Osteocyte (in vitro differentiated cells): ENCODE measurements at regions not wholly inside any gene's neighbourhood (a gene's known extent, or its start where the extent isn't known, plus 50 kb on each side); places are given as distances from the start of the nearest gene placed in this dataset.

Experiments
- DNase-seq: peaks from one replicate; pipeline ENCODE4 v3.0.0; 2021; ENCODE audit warnings: mixed read lengths; ENCODE audit not compliant: unreplicated experiment; ENCODE audit errors: extremely low spot score
- H3K27ac Mint-ChIP-seq: one replicate; pipeline ENCODE4 v1.8.0; 2021; ENCODE audit warnings: mild to moderate bottlenecking, mixed read lengths; ENCODE audit not compliant: unreplicated experiment
- H3K27me3 Mint-ChIP-seq: one replicate; pipeline ENCODE4 v1.8.0; 2021; ENCODE audit warnings: mixed read lengths; ENCODE audit not compliant: unreplicated experiment
- H3K36me3 Mint-ChIP-seq: one replicate; pipeline ENCODE4 v1.8.0; 2021; ENCODE audit warnings: mixed read lengths; ENCODE audit not compliant: unreplicated experiment
- H3K4me1 Mint-ChIP-seq: one replicate; pipeline ENCODE4 v1.8.0; 2021; ENCODE audit warnings: mixed read lengths; ENCODE audit not compliant: unreplicated experiment
- H3K4me3 Mint-ChIP-seq: one replicate; pipeline ENCODE4 v1.8.0; 2021; ENCODE audit warnings: mild to moderate bottlenecking, moderate library complexity, mixed read lengths; ENCODE audit not compliant: unreplicated experiment
- H3K9me3 Mint-ChIP-seq: one replicate; pipeline ENCODE4 v1.8.0; 2021; ENCODE audit warnings: mixed read lengths; ENCODE audit not compliant: unreplicated experiment
- TF ChIP-seq, protein P1 (sequence below): fragments of 200-600 bp; sonication (generic); IDR thresholded peaks from 2 replicates; pipeline ENCODE4 v1.5.0; 2021; ENCODE audit warnings: antibody characterized with exemption, mild to moderate bottlenecking, moderate library complexity

GRCh38 chr13:86932776-86933334 is 738.3 kb upstream of the SLITRK5 start:
- H3K9me3 Mint-ChIP-seq = no peaks in the 10 kb centered on the region
- no peaks in the 10 kb centered on the region for H3K27me3 Mint-ChIP-seq
- H3K4me3 Mint-ChIP-seq = no peak overlapping the region
- H3K36me3 Mint-ChIP-seq = no peaks in the 10 kb centered on the region
- TF ChIP-seq, protein P1, sequence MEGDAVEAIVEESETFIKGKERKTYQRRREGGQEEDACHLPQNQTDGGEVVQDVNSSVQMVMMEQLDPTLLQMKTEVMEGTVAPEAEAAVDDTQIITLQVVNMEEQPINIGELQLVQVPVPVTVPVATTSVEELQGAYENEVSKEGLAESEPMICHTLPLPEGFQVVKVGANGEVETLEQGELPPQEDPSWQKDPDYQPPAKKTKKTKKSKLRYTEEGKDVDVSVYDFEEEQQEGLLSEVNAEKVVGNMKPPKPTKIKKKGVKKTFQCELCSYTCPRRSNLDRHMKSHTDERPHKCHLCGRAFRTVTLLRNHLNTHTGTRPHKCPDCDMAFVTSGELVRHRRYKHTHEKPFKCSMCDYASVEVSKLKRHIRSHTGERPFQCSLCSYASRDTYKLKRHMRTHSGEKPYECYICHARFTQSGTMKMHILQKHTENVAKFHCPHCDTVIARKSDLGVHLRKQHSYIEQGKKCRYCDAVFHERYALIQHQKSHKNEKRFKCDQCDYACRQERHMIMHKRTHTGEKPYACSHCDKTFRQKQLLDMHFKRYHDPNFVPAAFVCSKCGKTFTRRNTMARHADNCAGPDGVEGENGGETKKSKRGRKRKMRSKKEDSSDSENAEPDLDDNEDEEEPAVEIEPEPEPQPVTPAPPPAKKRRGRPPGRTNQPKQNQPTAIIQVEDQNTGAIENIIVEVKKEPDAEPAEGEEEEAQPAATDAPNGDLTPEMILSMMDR = no peak
- peaks cover 5% of the 10 kb centered on the region for H3K4me1 Mint-ChIP-seq
- no peak for DNase-seq
- H3K27ac Mint-ChIP-seq = no peak overlapping the region

DNA sequence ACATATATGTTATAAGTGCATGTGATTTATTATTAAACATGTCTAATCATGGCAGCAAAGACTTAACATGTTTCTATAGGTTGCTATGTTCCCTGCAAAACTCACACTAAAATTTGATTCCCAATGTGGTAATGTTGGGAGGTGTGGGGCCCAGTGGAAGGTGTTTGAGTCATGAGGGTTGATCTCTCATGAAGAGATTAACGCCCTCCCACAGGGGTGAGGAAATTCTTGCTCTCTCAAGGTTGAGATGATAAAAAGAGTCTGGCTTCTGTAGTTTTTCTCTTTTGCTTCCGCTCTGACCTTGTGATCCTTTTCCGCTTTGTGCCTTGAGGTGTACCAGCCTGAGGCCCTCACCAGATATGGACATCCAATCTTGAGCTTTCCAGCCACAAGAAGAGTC is 737.5 kb upstream of the SLITRK5 start:
- H3K36me3 Mint-ChIP-seq = no peaks in the 10 kb centered on the region
- no peak overlapping the region for H3K4me3 Mint-ChIP-seq
- H3K9me3 Mint-ChIP-seq = no peaks in the 10 kb centered on the region
- peaks cover 5% of the 10 kb centered on the region for H3K4me1 Mint-ChIP-seq
- no peak overlapping the region for H3K27ac Mint-ChIP-seq
- H3K27me3 Mint-ChIP-seq = no peaks in the 10 kb centered on the region
- TF ChIP-seq, protein P1 = no peak
- DNase-seq = no peak

- no peak for DNase-seq
- Mint-ChIP-seq H3K27me3 (no peaks in the 10 kb centered on the region), H3K4me3 (no peak overlapping the region), H3K9me3 (no peaks in the 10 kb centered on the region), H3K4me1 (peaks cover 5% of the 10 kb centered on the region), H3K36me3 (no peaks in the 10 kb centered on the region), H3K27ac (no peak overlapping the region)
- TF ChIP-seq, protein P1 = no peak
Measured at GRCh38 chr13:86937316-86937715, 733.9 kb upstream of the SLITRK5 start.

GRCh38 chr13:86945584-86945983 is 725.6 kb upstream of the SLITRK5 start:
- Mint-ChIP-seq H3K4me3 (no peak overlapping the region), H3K27me3 (no peaks in the 10 kb centered on the region), H3K4me1 (no peaks in the 10 kb centered on the region), H3K36me3 (no peaks in the 10 kb centered on the region), H3K27ac (no peak overlapping the region), H3K9me3 (no peaks in the 10 kb centered on the region)
- TF ChIP-seq, protein P1 = no peak
- no peak for DNase-seq

- no peak overlapping the region for H3K27ac Mint-ChIP-seq
- no peak for DNase-seq
- no peak overlapping the region for H3K4me3 Mint-ChIP-seq
- no peaks in the 10 kb centered on the region for H3K9me3 Mint-ChIP-seq
- H3K27me3 Mint-ChIP-seq = no peaks in the 10 kb centered on the region
- no peaks in the 10 kb centered on the region for H3K36me3 Mint-ChIP-seq
- no peaks in the 10 kb centered on the region for H3K4me1 Mint-ChIP-seq
- TF ChIP-seq, protein P1 = no peak
Measured at GRCh38 chr13:86946734-86947133, 724.4 kb upstream of the SLITRK5 start.
